Heart right ventricle (tissue), 16 donors: ENCODE measurements at regions not wholly inside any gene's neighbourhood (a gene's known extent, or its start where the extent isn't known, plus 50 kb on each side); places are given as distances from the start of the nearest gene placed in this dataset.
A peak's percentile ranks its signal among the peaks of the same experiment; 100 is the strongest.

Experiments
- ATAC-seq, 8 donors: fragments of 200-7000 bp; cut with Tn5 transposase; one replicate each; pipeline ENCODE4 v1.9.1; 2020; ENCODE audit warnings: mild to moderate bottlenecking in 8 of 8, moderate library complexity in 8 of 8, moderate number of reproducible peaks in 1 of 8
- DNase-seq, 2 donors: peaks; one replicate each; pipeline ENCODE4 v3.0.0-alpha.2; 2020
- H3K27ac ChIP-seq, 10 donors: fragments of 200-600 bp; sonication (generic) in 2 of 10; one replicate each; pipeline versions ENCODE4 v1.5.0 to v1.8.0; 2020 to 2022; ENCODE audit warnings: mild to moderate bottlenecking in 3 of 10
- H3K27me3 ChIP-seq, 7 donors: fragments of 200-600 bp; one replicate each; pipeline ENCODE4 v1.8.0; 2021 to 2022; ENCODE audit warnings: mild to moderate bottlenecking in 2 of 7
- H3K36me3 ChIP-seq, 9 donors: fragments of 200-600 bp; sonication (generic) in 1 of 9; one replicate each; pipeline versions ENCODE4 v1.5.0 to v1.8.0; 2020 to 2022; ENCODE audit warnings: mild to moderate bottlenecking in 2 of 9
- H3K4me1 ChIP-seq, 9 donors: fragments of 200-600 bp; sonication (generic) in 1 of 9; one replicate each; pipeline versions ENCODE4 v1.5.0 to v1.8.0; 2020 to 2022; ENCODE audit warnings: mild to moderate bottlenecking in 4 of 9
- H3K4me3 ChIP-seq, 10 donors: fragments of 200-600 bp; sonication (generic) in 2 of 10; one replicate each; pipeline versions ENCODE4 v1.5.0 to v1.8.0; 2020 to 2022; ENCODE audit warnings: mild to moderate bottlenecking in 7 of 10, moderate library complexity in 2 of 10
- H3K9me3 ChIP-seq, 11 donors: fragments of 200-600 bp in 10 of 11; sonication (generic) in 2 of 11; one replicate each; pipeline versions ENCODE4 v1.5.0 to v1.8.0; 2013 to 2022; ENCODE audit warnings: mild to moderate bottlenecking in 2 of 11, control low read depth in 1 of 11, moderate library complexity in 1 of 11
- CTCF ChIP-seq, 9 donors: fragments of 200-600 bp; sonication (generic) in 2 of 9; IDR thresholded peaks; one replicate each; pipeline versions ENCODE4 v1.5.0 to v1.8.0; 2021 to 2022; ENCODE audit warnings: antibody characterized with exemption in 9 of 9, mild to moderate bottlenecking in 5 of 9, moderate library complexity in 1 of 9
- WGBS, 2 donors: extraction: QIAGEN DNeasy Blood & Tissue Kit; methylation state at CpG; one replicate each; pipeline ENCODE4 v1.1.7; 2013; ENCODE audit warnings: inconsistent platforms in 1 of 2; 5-methylcytosine and 5-hydroxymethylcytosine counted together
- intact Hi-C, 10 donors: fragments of 100-400 bp; cut with DNase I; formaldehyde crosslinking; loops; one replicate each; pipeline versions ENCODE4 v1.11.1 to v1.14.2; 2022
- donor health status: Arrhythmogenic right ventricular cardiomyopathy.
- donor health status: ischemic (EF 13 %, LVEDD 7.1; RV severe dilation, severe dysfunction).
- donor health status: healthy with polysubstance abuse.
- donor health status: DM: no; HTN: yes; CAD: no.
- donor health status: DM: no; HTN: no; CAD: no.
- donor health status: ischemic (EF 25% LVEDD 6.9; RV normal size, moderate dysfunction).
- donor health status: ischemic (EF 25% LVEDD 5.7; RV mildly dilated, moderate dysfunction).
- donor health status: healthy.
- donor health status: DM: yes; HTN: yes; CAD: no.
- donor health status: Ischemic cardiomyopathy.
- donor health status: ischemic (EF 35%, LVEDD 5.7; RV mildly dilated, moderate dysfunction).
- donor health status: nonischemic (EF 11% LVEDD 7.7; RV severe dilation, severe dysfunction).
- donor health status: DM: yes; HTN: yes; CAD: no.
- donor health status: PGD.
- donor health status: ischemic (EF 29% LVEDD 5.4; RV normal size, mild dysfunction).
- donor health status: nonischemic (EF 23%, LVEDD 6.1; RV moderate dilation, normal function).

GRCh38 chr18:56393870-56394269 is 244.5 kb downstream of the TXNL1 start:
- intact Hi-C loops: loop anchor here in 2 of 10 donors (10.0 kb wide), 1 partner anchor 979 kb away; no protein-coding TSS in a partner anchor
- H3K4me1 ChIP-seq: no peaks in the 10 kb centered on the region
- no peaks in the 10 kb centered on the region for H3K36me3 ChIP-seq
- 86 to 94% methylated on average over 3 of the region's 3 CpGs for WGBS, 2 donors
- no peaks in the 10 kb centered on the region for H3K9me3 ChIP-seq
- no peak overlapping the region for H3K4me3 ChIP-seq
- ATAC-seq: no peak
- TF ChIP-seq CTCF (IDR thresholded peaks at IDR 0.05): no peak
- DNase-seq: no peak
- no peak overlapping the region for H3K27ac ChIP-seq
- no peaks in the 10 kb centered on the region for H3K27me3 ChIP-seq

- intact Hi-C loops: loop anchor here in 2 of 10 donors (10.0 kb wide), 1 partner anchor 977 kb away; no protein-coding TSS in a partner anchor
- WGBS, 2 donors: 74% methylated on average over 3 of the region's 3 CpGs
- Histone ChIP-seq H3K4me3 (no peak overlapping the region), H3K4me1 (no peaks in the 10 kb centered on the region), H3K36me3 (no peaks in the 10 kb centered on the region), H3K9me3 (no peaks in the 10 kb centered on the region), H3K27ac (no peak overlapping the region), H3K27me3 (no peaks in the 10 kb centered on the region)
- no peak for DNase-seq
- TF ChIP-seq CTCF (IDR thresholded peaks at IDR 0.05): no peak
- no peak for ATAC-seq
These were observed 246.3 kb downstream of the TXNL1 start for GRCh38 chr18:56391931-56392590.

- Histone ChIP-seq H3K4me1 (no peaks in the 10 kb centered on the region), H3K27me3 (no peaks in the 10 kb centered on the region), H3K27ac (no peak overlapping the region), H3K36me3 (no peaks in the 10 kb centered on the region), H3K9me3 (no peaks in the 10 kb centered on the region), H3K4me3 (no peak overlapping the region)
- no peak for DNase-seq
- TF ChIP-seq CTCF (IDR thresholded peaks at IDR 0.05): no peak
- 88 to 90% methylated on average over 3 of the region's 3 CpGs for WGBS, 2 donors
- no peak for ATAC-seq
- intact Hi-C loops: loop anchor here in 2 of 10 donors (10.0 kb wide), 1 partner anchor 976 kb away; no protein-coding TSS in a partner anchor
These were observed 247.8 kb downstream of the TXNL1 start for GRCh38 chr18:56390626-56391025.

- Histone ChIP-seq H3K27me3 (no peaks in the 10 kb centered on the region), H3K27ac (no peak overlapping the region), H3K4me3 (no peak overlapping the region), H3K9me3 (no peaks in the 10 kb centered on the region), H3K36me3 (no peaks in the 10 kb centered on the region), H3K4me1 (no peaks in the 10 kb centered on the region)
- TF ChIP-seq CTCF (IDR thresholded peaks at IDR 0.05): peak in 4 of 9 donors; percentile 10 to 48 (median 30)
- WGBS, 2 donors: 78 to 85% methylated on average over 8 of the region's 8 CpGs
- intact Hi-C loops: loop anchor here in 3 of 10 donors (10.0 kb wide), 3 partner anchors 46 to 1154 kb away; no protein-coding TSS in a partner anchor
- DNase-seq (no peak), ATAC-seq (no peak)
These were observed 249.2 kb downstream of the TXNL1 start for GRCh38 chr18:56389190-56389589.
